ENCODE measurements at regions not wholly inside any gene's neighbourhood (a gene's known extent, or its start where the extent isn't known, plus 50 kb on each side); places are given as distances from the start of the nearest gene placed in this dataset.

DNA sequence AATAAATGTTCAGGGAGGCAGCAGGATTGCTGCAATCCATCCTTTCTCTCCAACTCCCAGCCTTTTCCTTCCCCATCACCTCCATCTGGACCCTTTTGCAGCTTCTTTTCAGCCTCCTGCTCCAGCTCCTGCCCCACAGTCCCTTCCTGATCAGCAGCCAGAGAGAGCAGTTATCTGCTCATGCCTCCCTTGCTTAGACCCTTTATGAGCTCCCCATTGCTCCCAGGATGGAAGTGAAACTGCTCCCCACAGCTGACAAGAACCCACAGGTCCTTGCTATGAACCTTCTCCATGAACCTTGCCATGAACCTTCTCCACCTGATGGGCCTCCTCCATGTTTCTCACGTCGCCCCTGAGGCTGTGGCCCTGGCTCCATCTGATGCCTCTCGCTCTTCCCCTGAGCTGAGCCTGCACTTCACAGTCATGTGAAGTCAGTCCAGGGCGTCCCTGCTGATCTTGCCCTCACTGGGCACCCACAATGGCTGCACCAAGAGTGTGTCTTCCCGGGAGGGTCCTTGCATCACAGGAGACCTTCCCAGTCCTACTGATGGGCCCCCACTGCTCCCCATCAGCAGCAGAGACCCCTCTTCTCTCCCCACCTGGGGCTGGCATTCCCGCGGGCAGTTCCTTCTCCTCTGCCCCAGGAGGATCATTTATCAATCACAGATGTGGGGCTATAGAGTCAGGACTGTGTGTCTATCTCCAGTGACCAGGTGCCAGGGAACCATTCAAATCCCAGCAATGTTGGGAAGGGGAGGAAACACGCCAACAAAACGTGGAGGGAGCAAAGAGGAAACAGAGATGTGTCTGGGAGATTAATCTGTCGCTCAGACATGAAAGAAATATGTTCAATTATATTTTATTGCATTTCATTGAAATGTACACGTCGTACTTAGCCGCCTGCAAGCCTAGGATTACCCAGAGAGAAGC, 73.1 kb downstream of the MATN1 start:
- TF ChIP-seq POLR2A (IDR thresholded peaks at IDR 0.05; ENCODE audit: low read length), result no peak
- TF ChIP-seq GATA1 (IDR thresholded peaks at IDR 0.05; ENCODE audit: low read depth, low read length), result no peak

Measured in erythroblast (primary cell).